ENCODE measurements at regions not wholly inside any gene's neighbourhood (a gene's known extent, or its start where the extent isn't known, plus 50 kb on each side); places are given as distances from the start of the nearest gene placed in this dataset.

GRCh38 chr10:106175760-106176377, 988.6 kb downstream of the SORCS1 start:
- Histone ChIP-seq H3K27ac (no peak overlapping the region), H3K9ac (no peak overlapping the region), H3K4me3 (no peak overlapping the region), H3K4me1 (no peaks in the 10 kb centered on the region), H3K36me3 (no peaks in the 10 kb centered on the region), H3K9me3 (no peaks in the 10 kb centered on the region), H3K27me3 (no peaks in the 10 kb centered on the region), H4K20me1 (no peaks in the 10 kb centered on the region), H3K4me2 (no peak overlapping the region)
- TF ChIP-seq Cebpa-rat (IDR thresholded peaks at IDR 0.05) = no peak

GRCh38 chr10:106173838-106174237, 990.7 kb downstream of the SORCS1 start:
- no peak for TF ChIP-seq Cebpa-rat (IDR thresholded peaks at IDR 0.05)
- H4K20me1 ChIP-seq = no peaks in the 10 kb centered on the region

GRCh38 chr10:106169241-106169640, 995.3 kb downstream of the SORCS1 start:
- TF ChIP-seq Cebpa-rat (IDR thresholded peaks at IDR 0.05) = no peak
- Histone ChIP-seq H3K9me3 (no peaks in the 10 kb centered on the region), H3K4me2 (no peak overlapping the region), H3K27ac (no peak overlapping the region), H3K27me3 (no peaks in the 10 kb centered on the region), H3K4me1 (no peaks in the 10 kb centered on the region), H3K9ac (no peak overlapping the region), H4K20me1 (no peaks in the 10 kb centered on the region), H3K4me3 (no peak overlapping the region), H3K36me3 (no peaks in the 10 kb centered on the region)

More at GRCh38 chr10:106173838-106174237, 990.7 kb downstream of the SORCS1 start:
- Histone ChIP-seq H3K27ac (no peak overlapping the region), H3K27me3 (no peaks in the 10 kb centered on the region), H3K4me1 (no peaks in the 10 kb centered on the region), H3K4me3 (no peak overlapping the region), H3K9ac (no peak overlapping the region), H3K4me2 (no peak overlapping the region), H3K9me3 (no peaks in the 10 kb centered on the region), H3K36me3 (no peaks in the 10 kb centered on the region)

- Histone ChIP-seq H3K9me3 (no peaks in the 10 kb centered on the region), H3K4me3 (no peak overlapping the region), H4K20me1 (no peaks in the 10 kb centered on the region), H3K27me3 (no peaks in the 10 kb centered on the region), H3K9ac (no peak overlapping the region), H3K4me1 (no peaks in the 10 kb centered on the region), H3K27ac (no peak overlapping the region), H3K36me3 (no peaks in the 10 kb centered on the region), H3K4me2 (no peak overlapping the region)
- no peak for TF ChIP-seq Cebpa-rat (IDR thresholded peaks at IDR 0.05)
Measured at GRCh38 chr10:106167946-106168345, 996.6 kb downstream of the SORCS1 start.

- Histone ChIP-seq H3K9me3 (no peaks in the 10 kb centered on the region), H3K4me3 (no peak overlapping the region), H3K4me2 (no peak overlapping the region), H3K27ac (no peak overlapping the region), H3K9ac (no peak overlapping the region), H3K27me3 (no peaks in the 10 kb centered on the region), H3K36me3 (no peaks in the 10 kb centered on the region), H4K20me1 (no peaks in the 10 kb centered on the region), H3K4me1 (no peaks in the 10 kb centered on the region)
- TF ChIP-seq Cebpa-rat (IDR thresholded peaks at IDR 0.05) = no peak
Measured at GRCh38 chr10:106158241-106158640, 1006.3 kb downstream of the SORCS1 start.

- Histone ChIP-seq H3K4me3 (no peak overlapping the region), H3K27ac (no peak overlapping the region), H3K4me2 (no peak overlapping the region), H3K4me1 (no peaks in the 10 kb centered on the region), H4K20me1 (no peaks in the 10 kb centered on the region), H3K9ac (no peak overlapping the region), H3K9me3 (no peaks in the 10 kb centered on the region), H3K27me3 (no peaks in the 10 kb centered on the region), H3K36me3 (no peaks in the 10 kb centered on the region)
- no peak for TF ChIP-seq Cebpa-rat (IDR thresholded peaks at IDR 0.05)
Measured at GRCh38 chr10:106147021-106147420, 1017.5 kb downstream of the SORCS1 start.

- Histone ChIP-seq H3K9me3 (no peaks in the 10 kb centered on the region), H3K27me3 (no peaks in the 10 kb centered on the region), H3K9ac (no peak overlapping the region), H3K27ac (no peak overlapping the region), H3K4me2 (no peak overlapping the region), H3K36me3 (no peaks in the 10 kb centered on the region), H4K20me1 (no peaks in the 10 kb centered on the region), H3K4me3 (no peak overlapping the region), H3K4me1 (no peaks in the 10 kb centered on the region)
- TF ChIP-seq Cebpa-rat (IDR thresholded peaks at IDR 0.05) = no peak
Measured at GRCh38 chr10:106139915-106140314, 1024.6 kb downstream of the SORCS1 start.

GRCh38 chr10:106136175-106136574, 1028.3 kb downstream of the SORCS1 start:
- Histone ChIP-seq H3K9me3 (no peaks in the 10 kb centered on the region), H3K36me3 (no peaks in the 10 kb centered on the region), H4K20me1 (no peaks in the 10 kb centered on the region), H3K4me2 (no peak overlapping the region), H3K27me3 (no peaks in the 10 kb centered on the region), H3K9ac (no peak overlapping the region), H3K4me3 (no peak overlapping the region), H3K27ac (no peak overlapping the region), H3K4me1 (no peaks in the 10 kb centered on the region)
- TF ChIP-seq Cebpa-rat (IDR thresholded peaks at IDR 0.05) = no peak

GRCh38 chr10:106134326-106135000, 1030.0 kb downstream of the SORCS1 start:
- no peak overlapping the region for H3K27ac ChIP-seq
- no peaks in the 10 kb centered on the region for H3K27me3 ChIP-seq
- no peak overlapping the region for H3K4me3 ChIP-seq
- H3K4me1 ChIP-seq = no peaks in the 10 kb centered on the region
- no peak for TF ChIP-seq Cebpa-rat (IDR thresholded peaks at IDR 0.05)
- no peaks in the 10 kb centered on the region for H3K36me3 ChIP-seq
- no peaks in the 10 kb centered on the region for H4K20me1 ChIP-seq
- H3K9me3 ChIP-seq = no peaks in the 10 kb centered on the region
- no peak overlapping the region for H3K9ac ChIP-seq
- H3K4me2 ChIP-seq = no peak overlapping the region

- Histone ChIP-seq H3K9ac (no peak overlapping the region), H3K4me1 (no peaks in the 10 kb centered on the region), H4K20me1 (no peaks in the 10 kb centered on the region), H3K4me2 (no peak overlapping the region), H3K9me3 (no peaks in the 10 kb centered on the region), H3K27me3 (no peaks in the 10 kb centered on the region), H3K36me3 (no peaks in the 10 kb centered on the region), H3K4me3 (no peak overlapping the region), H3K27ac (no peak overlapping the region)
- no peak for TF ChIP-seq Cebpa-rat (IDR thresholded peaks at IDR 0.05)
Measured at GRCh38 chr10:106133451-106133850, 1031.1 kb downstream of the SORCS1 start.

Data from BLaER1 (cell line).